ENCODE measurements at regions not wholly inside any gene's neighbourhood (a gene's known extent, or its start where the extent isn't known, plus 50 kb on each side); places are given as distances from the start of the nearest gene placed in this dataset.
"Not testable (repeated sequence)": the region's sequence is repeated elsewhere in the genome, so short reads cannot be mapped to it uniquely, and the experiment has no call there.

GRCh38 chr5:26415987-26416779 lies 622.2 kb downstream of the CDH9 start:
- peaks cover 0 to 3% (median 0%) of the 10 kb centered on the region in 11 experiments; a peak in 6 of 22 replicates for H3K9me3 ChIP-seq (replicated peaks in 1 of 11)
- H4K20me1 ChIP-seq = no peaks in the 10 kb centered on the region
- no peak for TF ChIP-seq Cebpa-rat (IDR thresholded peaks at IDR 0.05)
- no peak overlapping the region for H3K9ac ChIP-seq
- H3K27ac ChIP-seq = no peak overlapping the region
- no peaks in the 10 kb centered on the region for H3K4me1 ChIP-seq
- H3K27me3 ChIP-seq = no peaks in the 10 kb centered on the region
- H3K4me2 ChIP-seq = no peak overlapping the region
- H3K4me3 ChIP-seq = no peak overlapping the region
- no peaks in the 10 kb centered on the region for H3K36me3 ChIP-seq

DNA sequence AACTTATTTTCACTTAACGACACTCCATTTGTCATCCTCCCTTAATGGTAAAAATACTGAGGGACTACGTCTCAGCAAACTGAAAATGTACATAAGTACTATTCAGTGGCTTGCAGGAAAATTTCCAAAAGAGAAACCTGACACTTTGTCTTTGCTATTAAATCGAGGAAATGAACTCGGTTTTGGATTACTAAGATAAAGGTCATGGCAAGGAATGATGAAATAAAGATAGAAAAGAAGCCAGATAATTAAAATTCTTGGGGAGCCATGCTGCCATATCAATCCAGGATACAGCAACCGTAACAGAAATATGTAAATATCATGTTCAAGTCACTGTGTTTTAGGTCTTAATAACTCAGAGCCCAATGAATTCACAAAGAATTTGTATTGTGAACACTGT lies 647.8 kb downstream of the CDH9 start:
- H3K4me2 ChIP-seq = no peak overlapping the region

GRCh38 chr5:26388976-26389375 lies 649.4 kb downstream of the CDH9 start:
- no peak overlapping the region for H3K27ac ChIP-seq
- TF ChIP-seq Cebpa-rat (IDR thresholded peaks at IDR 0.05) = no peak
- H4K20me1 ChIP-seq = no peaks in the 10 kb centered on the region
- H3K4me3 ChIP-seq = no peak overlapping the region
- H3K9ac ChIP-seq = no peak overlapping the region
- no peaks in the 10 kb centered on the region for H3K9me3 ChIP-seq (replicated peaks in 1 of 11)
- no peaks in the 10 kb centered on the region for H3K36me3 ChIP-seq
- no peaks in the 10 kb centered on the region for H3K27me3 ChIP-seq
- H3K4me1 ChIP-seq = no peaks in the 10 kb centered on the region
- no peak overlapping the region for H3K4me2 ChIP-seq

More for the DNA sequence above, 647.8 kb downstream of the CDH9 start:
- Histone ChIP-seq H3K9me3 (replicated peaks in 1 of 11) (no peaks in the 10 kb centered on the region), H3K36me3 (no peaks in the 10 kb centered on the region), H3K4me3 (no peak overlapping the region), H3K9ac (no peak overlapping the region), H3K27me3 (no peaks in the 10 kb centered on the region), H3K27ac (no peak overlapping the region), H4K20me1 (no peaks in the 10 kb centered on the region), H3K4me1 (no peaks in the 10 kb centered on the region)
- no peak for TF ChIP-seq Cebpa-rat (IDR thresholded peaks at IDR 0.05)

- Histone ChIP-seq H3K4me2 (no peak overlapping the region), H3K27me3 (no peaks in the 10 kb centered on the region), H4K20me1 (no peaks in the 10 kb centered on the region), H3K27ac (no peak overlapping the region), H3K4me1 (no peaks in the 10 kb centered on the region), H3K4me3 (no peak overlapping the region), H3K36me3 (no peaks in the 10 kb centered on the region), H3K9me3 (replicated peaks in 1 of 11) (no peaks in the 10 kb centered on the region), H3K9ac (no peak overlapping the region)
- TF ChIP-seq Cebpa-rat (IDR thresholded peaks at IDR 0.05) = peak in 1 of 11 experiments; percentile 48; a peak in 1 of 22 replicates
Measured at GRCh38 chr5:26386532-26386931, 651.9 kb downstream of the CDH9 start.

DNA sequence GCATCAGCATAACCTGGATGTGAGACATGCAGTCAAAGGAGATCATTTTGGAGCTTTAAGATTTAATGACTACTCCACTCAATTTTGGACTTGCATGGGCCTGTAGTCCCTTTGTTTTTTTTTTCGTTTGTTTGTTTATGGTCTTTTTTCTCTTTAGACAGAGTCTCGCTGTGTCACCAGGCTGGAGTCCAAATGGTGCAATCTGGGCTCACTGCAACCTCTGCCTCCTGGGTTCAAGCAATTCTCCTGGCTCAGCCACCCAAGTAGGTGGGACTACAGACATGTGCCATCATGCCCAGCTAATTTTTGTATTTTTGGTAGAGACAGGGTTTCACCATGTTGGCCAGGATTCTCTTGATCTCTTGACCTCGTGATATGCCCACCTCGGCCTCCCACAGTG lies 673.8 kb downstream of the CDH9 start:
- not testable (repeated sequence) for H3K27ac ChIP-seq, H3K27me3 ChIP-seq, H3K4me3 ChIP-seq, H3K9ac ChIP-seq, H3K36me3 ChIP-seq, H3K4me2 ChIP-seq, H4K20me1 ChIP-seq, H3K4me1 ChIP-seq
- peaks cover 5 to 46% (median 28%) of the 10 kb centered on the region in 11 experiments; a peak in 19 of 22 replicates for H3K9me3 ChIP-seq (replicated peaks in 1 of 11)

- H3K27ac ChIP-seq = no peak overlapping the region
- no peak overlapping the region for H3K4me3 ChIP-seq
- H3K4me2 ChIP-seq = no peak overlapping the region
- H3K9ac ChIP-seq = no peak overlapping the region
- H4K20me1 ChIP-seq = no peaks in the 10 kb centered on the region
- no peaks in the 10 kb centered on the region for H3K27me3 ChIP-seq
- H3K9me3 ChIP-seq (replicated peaks in 1 of 11) = peaks cover 0 to 10% (median 0%) of the 10 kb centered on the region in 11 experiments; a peak in 2 of 22 replicates
- H3K4me1 ChIP-seq = peaks cover 0 to 7% (median 6%) of the 10 kb centered on the region in 10 experiments; a peak in 8 of 20 replicates
- no peak for TF ChIP-seq Cebpa-rat (IDR thresholded peaks at IDR 0.05)
- no peaks in the 10 kb centered on the region for H3K36me3 ChIP-seq
Measured at GRCh38 chr5:26343801-26344325, 694.5 kb downstream of the CDH9 start.

DNA sequence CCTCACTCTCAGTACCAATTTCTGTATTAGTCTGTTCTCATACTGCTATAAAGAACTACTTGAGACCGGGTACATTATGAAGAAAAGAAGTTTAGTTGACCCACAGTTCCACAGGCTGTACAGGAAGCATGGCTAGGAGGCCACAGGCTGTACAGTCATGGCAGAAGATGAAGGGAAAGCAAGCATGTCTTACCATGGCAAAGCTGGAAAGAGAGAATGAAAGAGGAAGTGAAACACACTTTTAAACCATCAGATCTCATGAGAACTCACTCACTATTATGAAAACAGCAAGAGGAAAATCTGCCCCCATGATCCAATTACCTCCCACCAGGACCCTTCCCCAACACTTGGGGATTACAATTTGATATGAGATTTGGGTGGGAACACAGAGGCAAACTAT lies 698.8 kb downstream of the CDH9 start:
- no peaks in the 10 kb centered on the region for H3K27me3 ChIP-seq
- no peak for TF ChIP-seq Cebpa-rat (IDR thresholded peaks at IDR 0.05)
- peaks cover 0 to 7% (median 6%) of the 10 kb centered on the region in 10 experiments; a peak in 8 of 20 replicates for H3K4me1 ChIP-seq
- H3K36me3 ChIP-seq = no peaks in the 10 kb centered on the region
- no peak overlapping the region for H3K9ac ChIP-seq
- H3K4me2 ChIP-seq = peak overlapping the region in 6 of 11 experiments; percentile 1 to 26 (median 14); a peak in 5 of 22 replicates
- H3K27ac ChIP-seq = no peak overlapping the region
- H4K20me1 ChIP-seq = no peaks in the 10 kb centered on the region
- no peak overlapping the region for H3K4me3 ChIP-seq
- peaks cover 0 to 10% (median 0%) of the 10 kb centered on the region in 11 experiments; a peak in 3 of 22 replicates for H3K9me3 ChIP-seq (replicated peaks in 1 of 11)

GRCh38 chr5:26329562-26330189 lies 708.7 kb downstream of the CDH9 start:
- H3K36me3 ChIP-seq = no peaks in the 10 kb centered on the region
- H3K9ac ChIP-seq = no peak overlapping the region
- no peak overlapping the region for H3K4me3 ChIP-seq
- H3K9me3 ChIP-seq (replicated peaks in 1 of 11) = peaks cover 0 to 12% (median under 1%) of the 10 kb centered on the region in 11 experiments; a peak in 11 of 22 replicates
- H3K4me1 ChIP-seq = no peaks in the 10 kb centered on the region
- H3K27me3 ChIP-seq = no peaks in the 10 kb centered on the region
- TF ChIP-seq Cebpa-rat (IDR thresholded peaks at IDR 0.05) = no peak
- no peak overlapping the region for H3K4me2 ChIP-seq
- H4K20me1 ChIP-seq = no peaks in the 10 kb centered on the region
- no peak overlapping the region for H3K27ac ChIP-seq

DNA sequence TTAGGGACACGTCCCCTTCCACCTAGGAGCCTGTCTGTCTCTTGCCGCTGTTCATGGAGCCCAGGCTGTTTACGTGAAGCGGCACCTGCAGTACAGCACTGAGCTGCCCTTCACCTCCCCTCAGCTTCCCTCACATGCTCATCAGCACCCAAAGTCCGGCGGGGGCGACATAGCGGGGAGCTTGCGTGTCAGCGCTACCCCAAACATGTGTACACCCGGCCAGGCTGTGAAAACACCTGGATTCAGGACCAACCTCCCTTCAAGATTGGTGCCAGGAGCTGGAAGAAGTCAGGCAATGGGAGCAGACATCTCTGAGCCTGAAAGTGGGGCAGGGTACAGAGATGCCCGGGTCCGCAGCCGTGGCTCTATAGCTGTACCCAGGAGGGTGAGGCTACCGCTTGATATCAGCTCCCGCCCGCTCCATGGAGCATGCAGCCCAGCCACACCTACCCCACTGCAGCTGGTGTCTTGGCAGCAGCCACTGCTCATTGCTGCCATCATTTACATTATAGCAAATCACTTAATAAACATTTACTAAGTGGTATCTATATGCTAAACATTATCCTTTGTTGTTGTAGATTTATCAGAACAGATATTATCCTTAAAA lies 712.1 kb downstream of the CDH9 start:
- H3K9ac ChIP-seq = no peak overlapping the region
- no peaks in the 10 kb centered on the region for H3K36me3 ChIP-seq
- TF ChIP-seq Cebpa-rat (IDR thresholded peaks at IDR 0.05) = no peak
- no peak overlapping the region for H3K4me3 ChIP-seq
- H3K4me2 ChIP-seq = no peak overlapping the region
- H3K27me3 ChIP-seq = no peaks in the 10 kb centered on the region
- no peaks in the 10 kb centered on the region for H4K20me1 ChIP-seq
- no peak overlapping the region for H3K27ac ChIP-seq
- H3K9me3 ChIP-seq (replicated peaks in 1 of 11) = peaks cover 6 to 22% (median 11%) of the 10 kb centered on the region in 11 experiments; a peak in 18 of 22 replicates
- H3K4me1 ChIP-seq = no peaks in the 10 kb centered on the region

GRCh38 chr5:26325432-26325831 lies 713.0 kb downstream of the CDH9 start:
- H3K4me3 ChIP-seq, H3K4me1 ChIP-seq, H3K4me2 ChIP-seq, H3K27ac ChIP-seq, H4K20me1 ChIP-seq, H3K9ac ChIP-seq, H3K27me3 ChIP-seq, H3K36me3 ChIP-seq: not testable (repeated sequence)
- peaks cover 6 to 22% (median 11%) of the 10 kb centered on the region in 11 experiments; a peak in 18 of 22 replicates for H3K9me3 ChIP-seq (replicated peaks in 1 of 11)

- not testable (repeated sequence) for H3K4me1 ChIP-seq, H3K27ac ChIP-seq, H3K4me2 ChIP-seq, H3K4me3 ChIP-seq, H3K9ac ChIP-seq, H3K36me3 ChIP-seq, H3K27me3 ChIP-seq, H4K20me1 ChIP-seq
- peaks cover 6 to 22% (median 11%) of the 10 kb centered on the region in 11 experiments; a peak in 18 of 22 replicates for H3K9me3 ChIP-seq (replicated peaks in 1 of 11)
Measured at GRCh38 chr5:26324273-26324895, 714.0 kb downstream of the CDH9 start.

Data from BLaER1 treated with 17β-estradiol and CSF1 and Interleukin-3, amounts not matched to agents 10 nM and 100 nM (cell line).